ENCODE measurements at regions not wholly inside any gene's neighbourhood (a gene's known extent, or its start where the extent isn't known, plus 50 kb on each side); places are given as distances from the start of the nearest gene placed in this dataset.

DNA sequence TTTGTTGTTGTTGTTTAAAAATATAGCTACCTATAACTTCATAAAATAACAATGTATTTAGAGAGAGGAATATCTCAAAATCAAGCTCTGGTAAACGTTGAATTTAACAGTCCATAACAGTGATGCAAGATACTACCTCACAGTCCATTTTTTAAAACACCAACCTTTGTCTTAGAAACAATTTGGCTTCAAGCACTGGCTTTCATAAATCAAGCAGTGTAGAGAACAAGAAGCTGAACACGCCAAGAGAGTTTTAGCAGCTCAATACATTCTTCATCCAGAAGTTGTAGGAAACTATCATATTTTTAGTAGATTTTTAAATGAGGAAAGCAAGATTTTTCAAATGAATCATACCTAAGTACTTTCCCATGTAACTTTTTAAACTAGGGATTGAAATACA lies 334.3 kb upstream of the ADAMTS5 start:
- no peaks in the 10 kb centered on the region for H3K79me2 ChIP-seq (ENCODE audit: control insufficient read depth, insufficient read depth, low read length)
- no peaks in the 10 kb centered on the region for H3K9me1 ChIP-seq (ENCODE audit: control insufficient read depth, extremely low read depth, insufficient read depth, low read length)
- no peaks in the 10 kb centered on the region for H3K9me3 ChIP-seq (ENCODE audit: control insufficient read depth, low read depth, low read length)
- no peaks in the 10 kb centered on the region for H3K27me3 ChIP-seq (ENCODE audit: control insufficient read depth, extremely low read depth, insufficient read depth, low read length)
- no peak overlapping the region for H3K9ac ChIP-seq (ENCODE audit: control insufficient read depth, extremely low read depth, insufficient read depth, low read length)
- no peaks in the 10 kb centered on the region for H3K36me3 ChIP-seq (ENCODE audit: control insufficient read depth in 2 of 2, extremely low read depth in 1 of 2, insufficient read depth in 2 of 2, low read length in 2 of 2)
- no peak for FAIRE-seq
- no peak overlapping the region for H3K4me3 ChIP-seq (ENCODE audit: control insufficient read depth in 2 of 3, extremely low read depth in 1 of 3, insufficient read depth in 2 of 3, low read depth in 1 of 3, low read length in 3 of 3)
- H4K20me1 ChIP-seq (ENCODE audit: control insufficient read depth, extremely low read depth, insufficient read depth, low read length), result no peaks in the 10 kb centered on the region
- no peaks in the 10 kb centered on the region for H3K4me1 ChIP-seq (ENCODE audit: control insufficient read depth, extremely low read depth, insufficient read depth, low read length)
- DNase-seq (ENCODE audit: low read depth, low spot score), result no peak
- TF ChIP-seq, protein P1, sequence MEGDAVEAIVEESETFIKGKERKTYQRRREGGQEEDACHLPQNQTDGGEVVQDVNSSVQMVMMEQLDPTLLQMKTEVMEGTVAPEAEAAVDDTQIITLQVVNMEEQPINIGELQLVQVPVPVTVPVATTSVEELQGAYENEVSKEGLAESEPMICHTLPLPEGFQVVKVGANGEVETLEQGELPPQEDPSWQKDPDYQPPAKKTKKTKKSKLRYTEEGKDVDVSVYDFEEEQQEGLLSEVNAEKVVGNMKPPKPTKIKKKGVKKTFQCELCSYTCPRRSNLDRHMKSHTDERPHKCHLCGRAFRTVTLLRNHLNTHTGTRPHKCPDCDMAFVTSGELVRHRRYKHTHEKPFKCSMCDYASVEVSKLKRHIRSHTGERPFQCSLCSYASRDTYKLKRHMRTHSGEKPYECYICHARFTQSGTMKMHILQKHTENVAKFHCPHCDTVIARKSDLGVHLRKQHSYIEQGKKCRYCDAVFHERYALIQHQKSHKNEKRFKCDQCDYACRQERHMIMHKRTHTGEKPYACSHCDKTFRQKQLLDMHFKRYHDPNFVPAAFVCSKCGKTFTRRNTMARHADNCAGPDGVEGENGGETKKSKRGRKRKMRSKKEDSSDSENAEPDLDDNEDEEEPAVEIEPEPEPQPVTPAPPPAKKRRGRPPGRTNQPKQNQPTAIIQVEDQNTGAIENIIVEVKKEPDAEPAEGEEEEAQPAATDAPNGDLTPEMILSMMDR (optimal IDR thresholded peaks at IDR 0.05 in 1 of 3, IDR thresholded peaks at IDR 0.05 in 1 of 3, conservative IDR thresholded peaks at IDR 0.05 in 1 of 3; ENCODE audit: extremely low read depth in 1 of 3, insufficient read depth in 2 of 3, low read length in 3 of 3), result no peak
- no peak for TF ChIP-seq EZH2 (IDR thresholded peaks at IDR 0.05; ENCODE audit: low read length)
- dilution Hi-C loops (cut with MboI; ENCODE audit: extremely low pct_ligation_motif_present, low sequenced_read_pairs), result no loop called here
- H3K4me2 ChIP-seq (ENCODE audit: control insufficient read depth, extremely low read depth, insufficient read depth, low read depth, low read length), result no peak overlapping the region
- H2AFZ ChIP-seq (ENCODE audit: control insufficient read depth, low read length), result no peak overlapping the region
- no peak overlapping the region for H3K27ac ChIP-seq (ENCODE audit: control insufficient read depth, insufficient read depth, low read length)

DNA sequence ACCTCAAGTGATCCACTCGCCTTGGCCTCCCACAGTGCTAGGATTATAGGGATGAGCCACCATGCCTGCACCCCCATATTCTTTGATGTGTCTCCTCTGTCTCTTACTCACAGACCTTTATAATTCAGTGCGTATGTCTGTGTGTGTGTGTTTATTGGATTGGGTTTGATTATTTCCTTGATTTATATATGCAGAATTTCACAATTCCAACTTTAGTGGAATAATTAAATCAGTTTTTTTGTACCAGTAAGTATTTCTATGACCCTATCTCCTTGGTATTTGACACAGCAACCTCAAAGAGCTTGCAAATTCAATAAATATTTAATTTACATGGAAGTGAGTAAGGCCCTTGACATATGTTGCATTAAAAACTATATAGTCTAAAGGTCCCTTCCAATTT lies 333.9 kb upstream of the ADAMTS5 start:
- TF ChIP-seq EZH2 (IDR thresholded peaks at IDR 0.05; ENCODE audit: low read length), result no peak
- TF ChIP-seq, protein P1 (optimal IDR thresholded peaks at IDR 0.05 in 1 of 3, IDR thresholded peaks at IDR 0.05 in 1 of 3, conservative IDR thresholded peaks at IDR 0.05 in 1 of 3; ENCODE audit: extremely low read depth in 1 of 3, insufficient read depth in 2 of 3, low read length in 3 of 3), result no peak
- DNase-seq (ENCODE audit: low read depth, low spot score), result no peak
- Histone ChIP-seq H3K4me3 (ENCODE audit: control insufficient read depth in 2 of 3, extremely low read depth in 1 of 3, insufficient read depth in 2 of 3, low read depth in 1 of 3, low read length in 3 of 3) (no peak overlapping the region), H3K79me2 (ENCODE audit: control insufficient read depth, insufficient read depth, low read length) (no peaks in the 10 kb centered on the region), H3K9me3 (ENCODE audit: control insufficient read depth, low read depth, low read length) (no peaks in the 10 kb centered on the region), H3K9me1 (ENCODE audit: control insufficient read depth, extremely low read depth, insufficient read depth, low read length) (no peaks in the 10 kb centered on the region), H3K36me3 (ENCODE audit: control insufficient read depth in 2 of 2, extremely low read depth in 1 of 2, insufficient read depth in 2 of 2, low read length in 2 of 2) (no peaks in the 10 kb centered on the region), H3K4me1 (ENCODE audit: control insufficient read depth, extremely low read depth, insufficient read depth, low read length) (no peaks in the 10 kb centered on the region), H3K27me3 (ENCODE audit: control insufficient read depth, extremely low read depth, insufficient read depth, low read length) (no peaks in the 10 kb centered on the region), H4K20me1 (ENCODE audit: control insufficient read depth, extremely low read depth, insufficient read depth, low read length) (no peaks in the 10 kb centered on the region), H3K4me2 (ENCODE audit: control insufficient read depth, extremely low read depth, insufficient read depth, low read depth, low read length) (no peak overlapping the region), H2AFZ (ENCODE audit: control insufficient read depth, low read length) (no peak overlapping the region), H3K9ac (ENCODE audit: control insufficient read depth, extremely low read depth, insufficient read depth, low read length) (no peak overlapping the region), H3K27ac (ENCODE audit: control insufficient read depth, insufficient read depth, low read length) (no peak overlapping the region)
- dilution Hi-C loops (cut with MboI; ENCODE audit: extremely low pct_ligation_motif_present, low sequenced_read_pairs), result no loop called here
- no peak for FAIRE-seq
